NOMO-1 treated with dmso at 0.1 percent for 144 hours (cell line): ENCODE measurements at regions not wholly inside any gene's neighbourhood (a gene's known extent, or its start where the extent isn't known, plus 50 kb on each side); places are given as distances from the start of the nearest gene placed in this dataset.

Experiments used
- DNase-seq: peaks from one replicate; lab custom pipeline; 2025; ENCODE audit not compliant: unreplicated experiment; lab: John Stamatoyannopoulos, UW

- DNase-seq = no peak
Observed at GRCh38 chr12:42812086-42812485, 222.5 kb upstream of the PRICKLE1 start.

GRCh38 chr12:42810006-42810405 lies 220.5 kb upstream of the PRICKLE1 start:
- DNase-seq = no peak

DNA sequence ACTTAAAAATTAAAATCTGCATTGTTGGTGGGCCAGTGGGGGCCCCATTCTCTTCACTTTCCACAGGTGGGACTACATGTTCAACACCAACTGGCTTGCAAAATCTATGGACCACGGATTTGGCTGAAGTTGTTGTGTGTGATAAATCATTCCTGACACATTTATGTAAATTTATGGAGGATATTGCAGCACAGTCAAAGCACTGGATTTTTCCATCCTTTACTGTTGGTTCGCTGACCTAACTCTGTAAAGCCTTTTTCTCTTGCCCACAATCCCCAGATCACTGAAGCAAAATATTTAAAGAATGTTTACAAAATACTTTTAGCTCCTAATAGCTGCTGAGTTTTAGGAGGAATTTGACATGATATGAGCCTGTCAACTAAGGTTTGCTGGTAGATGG lies 219.7 kb upstream of the PRICKLE1 start:
- DNase-seq = no peak

DNA sequence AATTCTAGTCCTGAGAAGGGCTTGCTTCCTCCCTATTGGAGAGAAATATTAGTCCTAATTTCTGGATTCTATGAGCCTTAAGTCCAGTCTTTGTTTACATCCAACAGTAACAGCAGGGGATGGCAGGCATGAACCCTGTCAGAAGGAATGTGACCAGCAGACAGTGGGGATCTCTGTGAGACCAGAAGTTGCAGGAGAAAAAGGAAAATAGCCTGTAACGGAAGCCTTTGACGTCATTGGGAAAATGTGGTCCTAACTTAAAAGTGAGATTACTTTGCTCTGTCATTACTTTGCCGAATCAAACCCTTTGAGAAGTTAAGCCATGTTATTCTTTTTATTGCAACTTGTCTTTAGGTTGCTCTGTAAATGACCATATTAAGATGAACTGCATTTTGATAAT lies 218.2 kb upstream of the PRICKLE1 start:
- DNase-seq = no peak

DNA sequence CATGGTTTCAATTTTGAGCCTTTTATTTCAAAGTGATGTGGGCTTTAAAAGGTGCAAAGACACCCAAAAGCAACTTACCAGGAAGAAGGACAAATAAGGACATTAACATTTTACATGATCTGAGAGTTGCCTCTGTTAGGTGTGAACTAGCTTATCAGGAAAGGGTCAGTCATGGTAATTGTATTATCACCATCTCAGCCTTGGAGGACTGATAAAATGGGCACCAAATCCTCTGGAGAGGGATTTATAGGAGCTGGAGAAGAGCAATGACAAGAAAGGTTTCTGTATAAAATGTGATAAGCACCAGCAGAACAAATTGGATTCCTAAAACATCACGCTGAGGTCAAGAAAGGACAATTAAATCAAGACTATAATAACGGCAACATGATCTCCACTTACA lies 217.7 kb upstream of the PRICKLE1 start:
- DNase-seq = no peak

DNA sequence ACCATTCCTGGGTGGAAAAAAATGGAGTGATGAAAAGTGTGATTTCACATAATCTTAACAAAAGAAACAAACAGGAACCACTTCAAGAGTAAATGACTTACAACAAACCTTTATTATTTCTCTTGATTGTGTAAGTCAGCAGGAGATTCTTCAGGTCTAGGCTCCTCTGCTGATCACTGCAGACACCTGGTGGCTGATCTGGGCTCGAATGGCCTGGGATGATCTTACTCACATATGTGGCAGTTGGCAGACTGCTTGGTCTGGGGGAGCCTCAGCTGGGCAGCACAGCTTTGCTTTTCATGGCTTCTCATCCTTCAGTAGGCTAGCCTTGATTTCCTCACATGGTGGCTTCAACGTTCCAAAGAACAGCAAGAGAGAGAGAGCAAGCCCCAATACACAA lies 215.4 kb upstream of the PRICKLE1 start:
- DNase-seq = no peak

DNA sequence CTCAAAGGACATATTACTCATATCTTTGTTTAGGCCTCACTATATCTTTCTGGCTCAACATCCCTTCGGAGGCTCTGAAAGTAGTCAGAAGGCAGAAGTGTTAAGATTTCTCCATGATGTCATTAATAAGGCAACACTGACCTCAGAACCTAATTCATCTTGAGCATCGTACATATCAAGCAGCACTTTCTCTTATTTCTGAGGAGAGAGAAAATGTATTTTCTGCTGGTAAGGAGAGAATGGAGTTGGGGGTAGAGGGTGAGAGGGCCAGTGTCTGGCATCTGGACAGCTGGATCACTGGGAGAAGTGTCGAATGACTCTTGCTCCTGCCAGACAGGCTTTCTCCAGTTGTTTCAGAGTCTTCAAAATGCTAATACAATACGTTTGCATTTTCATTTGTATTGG lies 213.2 kb upstream of the PRICKLE1 start:
- DNase-seq = no peak

DNA sequence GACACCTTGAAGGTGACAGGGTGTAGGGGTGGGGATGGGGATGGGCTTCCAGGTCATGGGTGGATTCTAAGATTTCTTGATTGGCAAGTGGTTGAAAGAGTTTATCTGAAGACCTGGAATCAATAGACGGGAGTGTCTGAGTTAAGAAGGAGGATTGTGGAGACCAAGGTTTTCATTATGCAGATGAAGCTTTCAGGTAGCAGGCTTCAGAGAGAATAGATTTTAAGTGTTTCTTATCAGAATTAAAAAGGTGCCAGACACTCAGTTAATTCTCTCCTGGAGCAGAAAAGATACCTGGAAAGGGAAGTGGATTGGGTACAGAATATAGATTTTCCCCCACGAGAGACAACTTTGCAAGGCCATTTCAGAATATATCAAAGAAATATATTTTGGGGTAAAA lies 211.7 kb upstream of the PRICKLE1 start:
- DNase-seq = no peak

- DNase-seq = no peak
Observed at GRCh38 chr12:42799966-42800365, 210.4 kb upstream of the PRICKLE1 start.

DNA sequence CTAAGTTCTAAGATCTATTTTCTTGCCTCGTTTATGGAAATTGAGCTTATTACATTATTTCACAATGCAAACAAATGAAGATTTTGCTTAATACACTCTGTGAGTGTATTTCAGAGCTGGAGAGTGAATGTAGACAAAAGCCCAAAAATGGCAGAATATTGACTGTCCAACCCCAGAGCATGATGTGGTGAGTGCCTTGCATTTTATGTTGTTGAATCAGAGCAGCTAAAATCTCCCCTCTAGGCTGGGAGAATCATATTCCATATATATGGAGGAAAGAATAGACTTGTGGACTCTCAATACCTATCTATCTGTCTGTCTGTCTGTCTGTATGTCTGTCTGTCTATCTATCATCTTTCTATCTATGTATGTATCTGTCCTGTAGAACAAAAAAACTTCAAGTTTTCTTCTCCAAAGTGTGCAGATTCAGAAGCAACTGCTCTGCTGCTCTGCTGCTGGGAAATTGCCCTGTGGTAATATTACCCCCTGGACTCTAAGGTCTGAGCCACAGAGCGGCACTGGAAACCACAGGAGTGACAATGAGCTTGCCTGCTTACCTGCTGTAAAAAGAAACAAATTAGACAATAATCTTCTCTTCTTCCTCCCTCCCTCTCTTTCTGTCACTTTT lies 209.4 kb upstream of the PRICKLE1 start:
- no peak for DNase-seq

- DNase-seq = no peak
Observed at GRCh38 chr12:42794806-42795205, 205.3 kb upstream of the PRICKLE1 start.

DNA sequence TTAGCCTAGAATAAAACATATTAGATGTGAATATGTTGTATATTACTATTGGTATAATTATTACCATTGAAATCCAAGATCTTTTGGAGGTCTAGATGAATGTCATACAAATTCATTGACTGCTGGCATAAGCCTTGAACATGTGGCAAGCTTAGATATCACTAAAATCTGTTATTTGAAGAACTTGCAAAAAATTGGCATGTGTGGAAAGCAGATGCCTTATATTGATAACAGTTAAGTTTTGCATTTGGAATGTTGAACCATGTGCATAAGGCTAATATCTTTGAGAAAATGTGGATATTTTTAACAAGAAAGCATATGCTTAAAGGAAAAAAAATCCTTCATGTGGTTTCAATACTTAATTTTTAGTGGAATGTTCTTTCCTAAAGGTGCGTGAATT lies 203.6 kb upstream of the PRICKLE1 start:
- DNase-seq = no peak

DNA sequence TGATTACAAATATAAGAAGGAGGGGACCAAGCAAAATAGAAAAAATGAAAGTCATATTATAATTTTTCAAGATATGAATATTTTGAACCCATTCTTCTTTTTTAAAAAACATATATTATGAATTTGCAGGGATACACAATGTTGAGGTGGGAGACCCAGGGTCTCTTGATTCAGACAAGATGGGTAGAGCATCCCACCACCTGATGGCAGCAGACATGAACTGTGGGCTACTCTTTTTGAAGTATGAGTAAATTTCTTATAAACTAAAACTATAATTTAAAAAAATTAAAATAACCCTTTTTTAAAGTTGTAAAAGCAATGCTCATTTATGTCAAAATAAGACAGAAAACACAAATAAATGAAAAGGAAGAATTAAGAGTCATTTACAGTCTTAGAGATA lies 202.7 kb upstream of the PRICKLE1 start:
- no peak for DNase-seq

- DNase-seq = no peak
Observed at GRCh38 chr12:42791399-42791798, 201.9 kb upstream of the PRICKLE1 start.

DNA sequence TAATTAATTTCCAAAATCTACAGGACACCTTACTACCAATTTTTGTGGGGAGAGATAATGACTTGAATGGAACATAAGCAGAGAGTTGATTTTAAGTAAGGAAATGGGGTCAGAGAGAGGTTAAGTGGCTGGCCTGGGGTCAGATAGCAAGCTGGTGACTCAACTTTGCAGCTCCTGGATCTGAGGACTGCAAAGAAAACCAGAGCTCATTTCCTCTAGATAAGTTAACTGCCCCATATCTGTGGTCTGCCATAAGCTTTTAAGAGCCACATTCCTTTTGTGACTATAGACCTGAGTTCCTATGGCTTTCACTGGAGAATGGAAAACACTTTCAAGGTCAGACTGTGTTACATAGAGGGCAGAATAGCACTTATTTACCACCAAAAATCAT lies 201.2 kb upstream of the PRICKLE1 start:
- no peak for DNase-seq

DNA sequence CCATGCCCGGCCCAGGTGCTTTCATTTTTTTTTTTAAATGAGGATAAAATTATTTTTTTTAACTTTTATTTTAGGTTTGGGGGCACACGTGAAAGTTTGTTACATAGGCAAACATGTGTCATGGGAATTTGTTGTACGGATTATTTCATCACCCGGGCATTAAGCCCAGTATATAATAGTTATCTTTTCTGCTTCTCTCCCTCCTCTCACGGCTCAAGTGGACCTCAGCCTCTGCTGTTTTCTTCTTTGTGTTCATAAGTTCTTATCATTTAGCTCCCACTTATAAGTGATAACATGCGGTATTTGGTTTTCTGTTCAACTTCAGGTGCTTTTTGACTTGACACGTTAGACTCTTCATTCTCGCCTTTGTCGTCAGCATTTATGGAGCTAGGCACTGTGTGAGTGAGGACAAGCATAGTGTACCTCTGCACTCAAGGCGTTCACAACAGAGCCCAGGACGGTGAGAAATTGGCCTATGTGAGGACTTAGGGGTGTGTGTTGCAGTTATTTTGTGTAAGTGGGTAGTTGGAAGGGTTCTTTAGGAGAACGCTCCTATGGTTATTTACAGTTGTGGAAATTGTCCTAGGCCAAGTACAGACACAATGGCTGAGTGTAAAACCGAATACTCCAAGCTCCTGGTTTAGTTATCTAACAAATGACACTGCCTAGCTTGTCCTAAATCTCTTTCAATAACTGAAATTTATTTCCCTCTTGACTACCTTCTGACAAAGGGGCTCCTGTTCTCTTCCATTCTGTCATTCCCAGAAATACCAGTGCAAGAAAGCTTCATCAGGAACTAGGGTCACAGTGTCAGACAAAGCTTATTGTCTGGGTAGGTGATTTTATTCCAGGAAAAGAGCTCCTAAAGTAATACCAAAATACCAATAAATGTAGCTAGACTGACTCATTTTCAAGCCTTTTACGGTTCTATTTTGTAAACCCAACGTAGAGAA lies 200.5 kb upstream of the PRICKLE1 start:
- no peak for DNase-seq

DNA sequence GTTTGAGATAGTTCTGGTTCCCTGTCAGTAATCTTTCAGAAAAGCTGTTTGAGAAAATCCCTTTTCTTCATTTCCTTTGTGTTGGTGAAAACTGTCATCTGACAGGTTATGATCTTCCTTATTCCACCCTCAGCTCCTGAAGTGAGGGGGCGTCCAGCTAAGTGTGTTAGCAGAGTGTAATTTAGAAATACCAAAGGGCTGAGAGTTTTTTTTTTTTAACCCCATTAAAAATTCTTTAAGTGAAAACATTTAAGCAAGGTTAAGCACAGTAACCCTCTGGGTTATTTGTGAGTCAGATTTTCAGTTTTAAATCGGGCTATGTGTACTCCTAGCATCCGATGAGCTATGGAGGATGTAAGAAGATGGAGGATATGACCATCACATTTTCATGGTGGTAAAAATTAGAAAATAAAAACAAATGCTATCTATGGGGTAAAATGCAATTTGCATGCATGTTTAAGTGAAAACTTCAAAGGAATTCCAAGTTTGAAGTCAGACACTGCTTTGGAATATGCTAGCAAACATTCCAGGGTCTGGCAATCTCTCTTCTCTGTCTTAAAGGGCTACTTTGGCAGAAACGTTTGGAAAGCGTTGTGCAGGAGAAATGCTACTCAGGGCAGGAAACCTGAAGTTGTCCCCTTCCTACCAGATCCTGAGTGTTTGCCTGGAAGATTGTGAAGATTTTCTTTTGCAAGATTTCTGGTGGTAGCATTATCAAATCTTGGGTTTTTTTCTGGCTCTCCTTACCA lies 197.0 kb upstream of the PRICKLE1 start:
- DNase-seq = no peak

GRCh38 chr12:42785944-42786343 lies 196.4 kb upstream of the PRICKLE1 start:
- DNase-seq = no peak

DNA sequence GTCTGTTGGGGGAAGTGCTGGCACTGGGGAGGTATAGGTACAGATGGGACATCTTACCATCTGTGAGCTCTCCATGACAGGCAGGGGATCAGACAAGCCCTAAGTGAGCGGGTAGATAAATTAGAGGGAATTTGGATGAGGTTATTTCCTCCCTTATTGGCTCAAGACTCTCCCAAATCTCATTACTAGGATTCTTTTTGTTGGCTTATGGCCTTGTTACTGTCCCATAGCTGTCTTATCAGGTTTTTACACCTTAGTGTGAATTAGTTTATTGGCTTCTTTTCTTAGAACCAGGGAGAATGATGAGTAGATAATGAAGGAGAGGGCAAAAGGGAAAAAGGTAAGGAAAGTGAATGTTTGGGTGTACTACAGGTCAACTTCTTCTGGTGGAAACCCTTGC lies 191.1 kb upstream of the PRICKLE1 start:
- no peak for DNase-seq

DNA sequence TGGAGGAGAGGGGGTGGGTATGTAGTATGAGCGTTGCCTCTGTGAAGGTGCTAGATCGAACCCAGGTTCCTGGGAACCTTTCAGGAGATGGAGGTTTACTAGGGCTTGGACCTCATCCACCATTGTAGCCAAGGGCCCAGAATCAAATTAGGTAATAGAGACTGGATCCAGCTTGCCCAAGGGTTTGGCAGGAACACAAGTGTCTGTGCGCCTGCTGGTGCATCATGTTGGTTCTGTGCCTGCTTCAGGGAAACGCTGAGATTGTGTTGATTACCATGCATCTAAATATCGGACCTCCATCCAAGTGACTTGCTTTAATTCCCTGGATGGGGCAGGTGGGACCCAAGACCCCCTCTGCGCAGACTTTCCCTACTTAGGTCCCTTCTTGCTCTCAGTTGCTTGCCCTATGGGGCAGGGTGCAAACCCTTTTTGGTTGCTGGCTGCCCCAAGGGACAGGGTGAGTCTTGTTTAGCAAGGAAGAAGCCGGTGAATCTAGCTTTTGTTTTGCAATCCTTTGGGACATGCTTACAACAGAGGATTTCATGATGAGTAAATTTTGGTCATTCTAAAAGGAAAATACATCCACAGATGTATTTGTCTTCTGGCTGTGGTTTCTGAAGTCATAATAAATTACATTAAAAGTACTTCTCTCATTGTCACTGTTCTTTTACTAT lies 189.8 kb upstream of the PRICKLE1 start:
- no peak for DNase-seq

GRCh38 chr12:42776396-42776795 lies 186.8 kb upstream of the PRICKLE1 start:
- DNase-seq = no peak
